ENCODE measurements at regions not wholly inside any gene's neighbourhood (a gene's known extent, or its start where the extent isn't known, plus 50 kb on each side); places are given as distances from the start of the nearest gene placed in this dataset.
"Not testable (repeated sequence)": the region's sequence is repeated elsewhere in the genome, so short reads cannot be mapped to it uniquely, and the experiment has no call there.

GRCh38 chr9:62731015-62731414, 1541.2 kb downstream of the SPATA31A7 start:
- H3K4me3 ChIP-seq; H3K4me1 ChIP-seq (replicated peaks in 1 of 2); H3K27ac ChIP-seq; ATAC-seq (replicated peaks in 6 of 8); in situ Hi-C loops (cut with MboI; ENCODE audit: low pct_unique_long_range_greater_than_20kb in 2 of 9, low sequenced_read_pairs in 9 of 9, unreplicated experiment in 9 of 9): not testable (repeated sequence)
- WGBS, 10 experiments, result no CpG with 5 or more reads among the region's 2 CpGs

GRCh38 chr9:62737004-62737606, 1547.3 kb downstream of the SPATA31A7 start:
- ATAC-seq (replicated peaks in 6 of 8); H3K27ac ChIP-seq; H3K4me3 ChIP-seq; H3K4me1 ChIP-seq (replicated peaks in 1 of 2); in situ Hi-C loops (cut with MboI; ENCODE audit: low pct_unique_long_range_greater_than_20kb in 2 of 9, low sequenced_read_pairs in 9 of 9, unreplicated experiment in 9 of 9): not testable (repeated sequence)
- WGBS, 10 experiments, result no CpG with 5 or more reads among the region's 2 CpGs

GRCh38 chr9:62737915-62738314, 1548.1 kb downstream of the SPATA31A7 start:
- ATAC-seq (replicated peaks in 6 of 8); H3K27ac ChIP-seq; H3K4me1 ChIP-seq (replicated peaks in 1 of 2); in situ Hi-C loops (cut with MboI; ENCODE audit: low pct_unique_long_range_greater_than_20kb in 2 of 9, low sequenced_read_pairs in 9 of 9, unreplicated experiment in 9 of 9); H3K4me3 ChIP-seq: not testable (repeated sequence)
- WGBS, 10 experiments, result no CpG with 5 or more reads among the region's 24 CpGs

- H3K27ac ChIP-seq; H3K4me3 ChIP-seq; H3K4me1 ChIP-seq (replicated peaks in 1 of 2); in situ Hi-C loops (cut with MboI; ENCODE audit: low pct_unique_long_range_greater_than_20kb in 2 of 9, low sequenced_read_pairs in 9 of 9, unreplicated experiment in 9 of 9): not testable (repeated sequence)
- peak in 2 of 8 experiments; percentile 43 to 52 for ATAC-seq (replicated peaks in 6 of 8)
- WGBS, 10 experiments, result no CpG with 5 or more reads among the region's 7 CpGs
These were observed 1556.1 kb downstream of the SPATA31A7 start for GRCh38 chr9:62745774-62746529.
